NB4 (cell line): ENCODE measurements at regions not wholly inside any gene's neighbourhood (a gene's known extent, or its start where the extent isn't known, plus 50 kb on each side); places are given as distances from the start of the nearest gene placed in this dataset.

ENCODE experiments used
- CTCF ChIP-seq: IDR thresholded peaks from one replicate; pipeline ENCODE4 v1.5.1; 2012; ENCODE audit warnings: low read depth, low read length
- MYC ChIP-seq: IDR thresholded peaks from 2 replicates; pipeline ENCODE4 v1.6.1; 2011; ENCODE audit warnings: low read depth, low read length

GRCh38 chr16:56109205-56109604 lies 82.1 kb upstream of the GNAO1 start:
- TF ChIP-seq CTCF (no peak), MYC (no peak)
